HFFc6 (cell line): ENCODE measurements at regions not wholly inside any gene's neighbourhood (a gene's known extent, or its start where the extent isn't known, plus 50 kb on each side); places are given as distances from the start of the nearest gene placed in this dataset.

Experiments used
- DNase-seq: peaks from one replicate; pipeline ENCODE4 v3.0.0-alpha.2; 2018
- H3K27ac Mint-ChIP-seq: 2 replicates; pipeline ENCODE4 v1.8.0; 2020; ENCODE audit warnings: mild to moderate bottlenecking, mixed read lengths
- H3K27me3 Mint-ChIP-seq: 2 replicates; pipeline ENCODE4 v1.8.0; 2021; ENCODE audit warnings: mild to moderate bottlenecking, moderate library complexity, mixed read lengths; ENCODE audit not compliant: insufficient read depth
- H3K36me3 Mint-ChIP-seq: 2 replicates; pipeline ENCODE4 v1.8.0; 2021; ENCODE audit warnings: low read depth, mixed read lengths
- H3K4me1 Mint-ChIP-seq: 2 replicates; pipeline ENCODE4 v1.8.0; 2020; ENCODE audit warnings: low read depth, mixed read lengths
- H3K4me3 Mint-ChIP-seq: 2 replicates; pipeline ENCODE4 v1.8.0; 2020; ENCODE audit warnings: mild to moderate bottlenecking, moderate library complexity, mixed read lengths
- H3K9me3 Mint-ChIP-seq: 2 replicates; pipeline ENCODE4 v1.8.0; 2020; ENCODE audit warnings: mild to moderate bottlenecking, mixed read lengths
- CTCF ChIP-seq: fragments of 200-600 bp; sonication (generic); IDR thresholded peaks from 2 replicates; pipeline ENCODE4 v1.5.0; 2021; ENCODE audit warnings: antibody characterized with exemption, mild to moderate bottlenecking

- Mint-ChIP-seq H3K4me3 (no peak overlapping the region), H3K36me3 (no peaks in the 10 kb centered on the region), H3K9me3 (peaks cover 32% of the 10 kb centered on the region), H3K27me3 (no peaks in the 10 kb centered on the region), H3K27ac (no peak overlapping the region), H3K4me1 (no peaks in the 10 kb centered on the region)
- no peak for DNase-seq
- no peak for TF ChIP-seq CTCF
These were observed 850.3 kb upstream of the FOXG1 start for GRCh38 chr14:27916326-27916725.

- Mint-ChIP-seq H3K27me3 (no peaks in the 10 kb centered on the region), H3K36me3 (no peaks in the 10 kb centered on the region), H3K4me3 (no peak overlapping the region), H3K27ac (no peak overlapping the region), H3K4me1 (no peaks in the 10 kb centered on the region), H3K9me3 (peaks cover 32% of the 10 kb centered on the region)
- no peak for DNase-seq
- TF ChIP-seq CTCF, result no peak
These were observed 848.7 kb upstream of the FOXG1 start for GRCh38 chr14:27917896-27918295.

GRCh38 chr14:27927519-27927918, 839.1 kb upstream of the FOXG1 start:
- Mint-ChIP-seq H3K27ac (no peak overlapping the region), H3K27me3 (no peaks in the 10 kb centered on the region), H3K4me3 (no peak overlapping the region), H3K4me1 (no peaks in the 10 kb centered on the region), H3K9me3 (peaks cover 44% of the 10 kb centered on the region), H3K36me3 (no peaks in the 10 kb centered on the region; the same call in 1 of the 2 replicates)
- TF ChIP-seq CTCF, result no peak
- DNase-seq, result no peak

GRCh38 chr14:27929797-27930347, 836.7 kb upstream of the FOXG1 start:
- no peak for DNase-seq
- Mint-ChIP-seq H3K36me3 (no peaks in the 10 kb centered on the region; the same call in 1 of the 2 replicates), H3K27ac (no peak overlapping the region), H3K9me3 (peaks cover 55% of the 10 kb centered on the region), H3K4me3 (no peak overlapping the region), H3K27me3 (no peaks in the 10 kb centered on the region), H3K4me1 (no peaks in the 10 kb centered on the region)
- no peak for TF ChIP-seq CTCF

- no peak overlapping the region for H3K27ac Mint-ChIP-seq
- H3K36me3 Mint-ChIP-seq, result no peaks in the 10 kb centered on the region
- H3K9me3 Mint-ChIP-seq, result peaks cover 50% of the 10 kb centered on the region
- H3K4me3 Mint-ChIP-seq, result no peak overlapping the region
- no peak for TF ChIP-seq CTCF
- no peak for DNase-seq
- H3K4me1 Mint-ChIP-seq, result no peaks in the 10 kb centered on the region
- no peaks in the 10 kb centered on the region for H3K27me3 Mint-ChIP-seq
These were observed 828.2 kb upstream of the FOXG1 start for GRCh38 chr14:27938392-27938791.

GRCh38 chr14:27945512-27945911, 821.1 kb upstream of the FOXG1 start:
- Mint-ChIP-seq H3K4me1 (no peaks in the 10 kb centered on the region), H3K36me3 (no peaks in the 10 kb centered on the region)
- no peak for DNase-seq

More at GRCh38 chr14:27945512-27945911, 821.1 kb upstream of the FOXG1 start:
- Mint-ChIP-seq H3K9me3 (peaks cover 42% of the 10 kb centered on the region), H3K27ac (no peak overlapping the region), H3K27me3 (no peaks in the 10 kb centered on the region), H3K4me3 (no peak overlapping the region)
- no peak for TF ChIP-seq CTCF
